GM23338 (cell line): ENCODE measurements at regions not wholly inside any gene's neighbourhood (a gene's known extent, or its start where the extent isn't known, plus 50 kb on each side); places are given as distances from the start of the nearest gene placed in this dataset.
"Not testable (repeated sequence)": the region's sequence is repeated elsewhere in the genome, so short reads cannot be mapped to it uniquely, and the experiment has no call there.

Experiments used
- CREB1 ChIP-seq: fragments of 250-450 bp; sonication (Bioruptor Pico); IDR thresholded peaks from 2 replicates; pipeline ENCODE4 v1.5.0; 2020; ENCODE audit warnings: low read depth, mild to moderate bottlenecking, moderate library complexity
- CTCF ChIP-seq, 2 experiments: fragments of 200-600 bp in 1 of 2; sonication (generic) in 1 of 2; conservative IDR thresholded peaks; 2 replicates each; pipeline versions ENCODE4 v1.5.1 to v1.6.1; 2016 to 2017; ENCODE audit warnings: antibody characterized with exemption in 2 of 2, low read depth in 2 of 2, mild to moderate bottlenecking in 2 of 2, moderate library complexity in 1 of 2
- EZH2 ChIP-seq: fragments of 200-600 bp; sonication (generic); IDR thresholded peaks from one replicate; pipeline ENCODE4 v1.8.0; 2017; ENCODE audit warnings: antibody characterized with exemption, mild to moderate bottlenecking, low read depth; ENCODE audit not compliant: unreplicated experiment
- EZH2phosphoT487 ChIP-seq: fragments of 200-600 bp; sonication (generic); IDR thresholded peaks from one replicate; pipeline ENCODE4 v1.8.1; 2018; ENCODE audit warnings: antibody characterized with exemption; ENCODE audit not compliant: unreplicated experiment
- JUNB ChIP-seq: IDR thresholded peaks from one replicate; pipeline ENCODE4 v1.6.1; 2016; ENCODE audit warnings: antibody characterized with exemption; ENCODE audit not compliant: unreplicated experiment
- NANOG ChIP-seq: IDR thresholded peaks from 2 replicates; pipeline ENCODE4 v1.6.1; 2016; ENCODE audit warnings: antibody characterized with exemption, borderline replicate concordance
- POLR2AphosphoS5 ChIP-seq: IDR thresholded peaks from 2 replicates; pipeline ENCODE4 v1.6.1; 2016; ENCODE audit warnings: antibody characterized with exemption, low read depth
- STAT1 ChIP-seq: IDR thresholded peaks from one replicate; pipeline ENCODE4 v1.6.1; 2016; ENCODE audit warnings: antibody characterized with exemption; ENCODE audit not compliant: unreplicated experiment
- ZNF114 ChIP-seq: fragments of 250-450 bp; sonication (Bioruptor Pico); IDR thresholded peaks from 2 replicates; pipeline ENCODE4 v1.5.0; 2020; ENCODE audit warnings: mild to moderate bottlenecking, moderate library complexity
- ZNF331 ChIP-seq: fragments of 250-450 bp; sonication (Bioruptor Pico); IDR thresholded peaks from 2 replicates; pipeline ENCODE4 v1.5.0; 2020; ENCODE audit warnings: low read depth, mild to moderate bottlenecking, moderate library complexity
- ZNF462 ChIP-seq: fragments of 250-450 bp; sonication (Bioruptor Pico); IDR thresholded peaks from 2 replicates; pipeline ENCODE4 v1.5.0; 2020; ENCODE audit warnings: mild to moderate bottlenecking, moderate library complexity
- TF ChIP-seq, protein P1 (sequence below): IDR thresholded peaks from one replicate; pipeline ENCODE4 v1.6.1; 2018; ENCODE audit warnings: antibody characterized with exemption; ENCODE audit not compliant: unreplicated experiment

- not testable (repeated sequence) for TF ChIP-seq EZH2phosphoT487; CTCF (conservative IDR thresholded peaks at IDR 0.05; ENCODE audit: low read depth in 2 of 2); CREB1 (CRISPR knock-in tag); EZH2; JUNB; NANOG; POLR2AphosphoS5; ZNF331 (CRISPR knock-in tag); STAT1; ZNF114 (CRISPR knock-in tag); ZNF462 (CRISPR knock-in tag)
- TF ChIP-seq, protein P1, sequence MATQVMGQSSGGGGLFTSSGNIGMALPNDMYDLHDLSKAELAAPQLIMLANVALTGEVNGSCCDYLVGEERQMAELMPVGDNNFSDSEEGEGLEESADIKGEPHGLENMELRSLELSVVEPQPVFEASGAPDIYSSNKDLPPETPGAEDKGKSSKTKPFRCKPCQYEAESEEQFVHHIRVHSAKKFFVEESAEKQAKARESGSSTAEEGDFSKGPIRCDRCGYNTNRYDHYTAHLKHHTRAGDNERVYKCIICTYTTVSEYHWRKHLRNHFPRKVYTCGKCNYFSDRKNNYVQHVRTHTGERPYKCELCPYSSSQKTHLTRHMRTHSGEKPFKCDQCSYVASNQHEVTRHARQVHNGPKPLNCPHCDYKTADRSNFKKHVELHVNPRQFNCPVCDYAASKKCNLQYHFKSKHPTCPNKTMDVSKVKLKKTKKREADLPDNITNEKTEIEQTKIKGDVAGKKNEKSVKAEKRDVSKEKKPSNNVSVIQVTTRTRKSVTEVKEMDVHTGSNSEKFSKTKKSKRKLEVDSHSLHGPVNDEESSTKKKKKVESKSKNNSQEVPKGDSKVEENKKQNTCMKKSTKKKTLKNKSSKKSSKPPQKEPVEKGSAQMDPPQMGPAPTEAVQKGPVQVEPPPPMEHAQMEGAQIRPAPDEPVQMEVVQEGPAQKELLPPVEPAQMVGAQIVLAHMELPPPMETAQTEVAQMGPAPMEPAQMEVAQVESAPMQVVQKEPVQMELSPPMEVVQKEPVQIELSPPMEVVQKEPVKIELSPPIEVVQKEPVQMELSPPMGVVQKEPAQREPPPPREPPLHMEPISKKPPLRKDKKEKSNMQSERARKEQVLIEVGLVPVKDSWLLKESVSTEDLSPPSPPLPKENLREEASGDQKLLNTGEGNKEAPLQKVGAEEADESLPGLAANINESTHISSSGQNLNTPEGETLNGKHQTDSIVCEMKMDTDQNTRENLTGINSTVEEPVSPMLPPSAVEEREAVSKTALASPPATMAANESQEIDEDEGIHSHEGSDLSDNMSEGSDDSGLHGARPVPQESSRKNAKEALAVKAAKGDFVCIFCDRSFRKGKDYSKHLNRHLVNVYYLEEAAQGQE, result not testable (repeated sequence)
Measured at GRCh38 chr2:87325042-87325910, 303.6 kb upstream of the PLGLB1 start.
